Caki2 (cell line): ENCODE measurements at regions not wholly inside any gene's neighbourhood (a gene's known extent, or its start where the extent isn't known, plus 50 kb on each side); places are given as distances from the start of the nearest gene placed in this dataset.

ENCODE experiments used
- DNase-seq: peaks from one replicate; pipeline ENCODE4 v3.0.0-alpha.2; 2015; ENCODE audit warnings: low read depth
- in situ Hi-C: cut with HindIII; loops from 2 replicates; pipeline ENCODE4 v1.10.0; 2016; ENCODE audit warnings: low sequenced_read_pairs, low pct_unique_long_range_greater_than_20kb, mixed read lengths

GRCh38 chr16:64841071-64841470 lies 280.8 kb downstream of the CDH11 start:
- in situ Hi-C loops, result no loop called here
- no peak for DNase-seq

- no peak for DNase-seq
- in situ Hi-C loops, result no loop called here
Measured at GRCh38 chr16:64830653-64831052, 291.2 kb downstream of the CDH11 start.

DNA sequence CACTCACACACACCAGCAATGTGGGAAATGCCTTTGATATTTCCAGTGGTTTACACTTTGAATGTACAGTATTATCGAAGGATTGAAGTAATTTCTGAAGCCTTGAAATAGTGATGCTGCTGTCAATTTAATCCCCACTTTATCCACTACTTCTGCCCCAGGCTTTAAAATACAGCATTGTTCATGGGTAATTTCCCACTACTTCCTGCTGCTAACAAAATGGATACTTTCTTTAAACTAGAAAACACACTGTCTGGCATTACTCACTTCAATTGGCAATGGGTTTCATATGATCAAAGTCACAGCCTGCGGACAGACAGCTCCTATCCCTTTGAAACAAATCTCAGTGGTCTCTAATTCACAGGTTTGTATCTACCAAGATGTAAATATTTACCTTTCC lies 292.2 kb downstream of the CDH11 start:
- DNase-seq, result no peak
- in situ Hi-C loops, result no loop called here

- DNase-seq, result no peak
- in situ Hi-C loops, result no loop called here
Measured at GRCh38 chr16:64826374-64826773, 295.5 kb downstream of the CDH11 start.

DNA sequence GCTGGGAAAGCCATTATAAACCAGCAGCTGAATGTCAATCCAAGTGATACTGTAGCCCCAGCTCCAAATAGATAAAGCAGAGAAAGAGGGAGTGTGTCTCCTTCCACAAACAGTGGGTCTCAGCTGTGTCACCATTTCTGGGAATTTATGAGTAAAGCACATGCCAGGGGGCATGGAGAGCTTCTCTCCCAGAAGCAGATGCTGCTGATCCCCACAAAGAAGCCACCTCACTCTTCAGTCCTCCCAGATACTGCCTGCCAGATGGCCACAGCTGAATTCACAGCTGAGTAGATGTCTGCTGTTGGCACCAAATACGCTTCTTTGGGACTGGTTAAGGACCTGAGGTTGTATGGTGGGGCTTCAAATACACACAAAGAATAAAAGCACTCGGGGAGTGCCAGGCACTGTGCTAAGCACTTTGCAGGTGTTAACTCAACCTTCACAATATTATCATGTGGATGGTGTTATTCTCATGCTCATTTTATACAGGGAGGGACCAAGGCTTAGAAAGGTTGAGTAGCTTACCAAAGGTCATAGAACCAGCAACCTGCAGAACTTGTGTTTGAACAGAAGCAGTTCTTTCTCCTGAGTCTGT lies 298.3 kb downstream of the CDH11 start:
- in situ Hi-C loops, result no loop called here
- DNase-seq, result no peak

DNA sequence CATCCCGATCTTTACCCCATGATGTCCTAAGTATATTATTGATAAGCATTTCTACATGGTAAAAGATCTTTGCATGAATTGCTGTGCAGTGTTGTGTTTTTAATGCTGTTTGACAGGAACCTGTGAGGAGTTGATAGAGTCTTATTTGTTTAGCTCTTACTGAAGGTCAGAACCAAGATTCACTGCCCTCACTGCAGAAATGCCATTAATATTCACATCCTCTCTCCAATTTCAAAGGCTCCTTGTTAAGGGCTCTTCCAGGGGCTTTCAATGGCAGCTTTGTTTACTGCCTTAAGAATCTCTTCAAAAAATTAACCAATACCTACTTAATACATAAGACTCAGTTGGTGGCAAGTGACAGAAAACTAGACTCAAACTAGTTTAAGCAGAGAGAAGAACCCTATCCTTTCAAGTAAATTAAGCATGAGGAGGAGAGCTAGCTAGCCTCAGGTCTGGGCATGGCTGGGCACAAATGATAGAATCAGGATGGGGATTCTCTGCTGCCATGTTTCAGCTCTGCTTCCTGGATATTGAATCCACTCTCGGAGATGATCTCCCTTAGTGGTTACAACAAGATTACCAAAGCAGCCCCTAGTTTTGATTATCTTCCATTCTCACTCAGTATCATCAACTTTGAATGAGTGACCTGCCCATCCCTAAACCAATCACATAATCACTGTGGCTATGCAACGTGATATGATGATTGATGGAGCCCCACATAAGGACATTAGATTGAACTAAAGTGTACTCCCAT lies 311.8 kb downstream of the CDH11 start:
- no peak for DNase-seq
- in situ Hi-C loops, result no loop called here

GRCh38 chr16:64808474-64808873 lies 313.4 kb downstream of the CDH11 start:
- no peak for DNase-seq
- in situ Hi-C loops, result no loop called here

GRCh38 chr16:64791756-64792155 lies 330.1 kb downstream of the CDH11 start:
- in situ Hi-C loops, result no loop called here
- no peak for DNase-seq

DNA sequence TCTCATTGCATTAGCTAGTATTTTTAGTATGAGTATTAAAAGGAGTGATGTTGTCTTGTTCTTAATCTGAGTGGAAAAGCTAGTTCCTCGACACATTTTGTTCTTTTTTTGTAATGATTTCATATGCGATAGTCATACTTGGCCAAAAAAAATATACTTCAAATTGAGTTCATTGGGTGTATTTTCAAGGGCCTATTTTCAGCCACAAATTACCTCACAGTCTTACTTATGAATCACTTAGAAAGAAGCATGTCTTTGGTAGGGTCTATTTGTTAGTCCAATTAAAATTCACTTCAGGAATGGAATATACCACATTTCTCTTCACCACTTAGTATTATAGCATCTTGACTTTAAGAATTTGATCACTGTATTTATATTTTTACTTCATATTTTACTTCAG lies 337.2 kb downstream of the CDH11 start:
- DNase-seq, result no peak
- in situ Hi-C loops, result no loop called here

- in situ Hi-C loops, result no loop called here
Measured at GRCh38 chr16:64782484-64782883, 339.4 kb downstream of the CDH11 start.

GRCh38 chr16:64780445-64780844 lies 341.4 kb downstream of the CDH11 start:
- in situ Hi-C loops, result no loop called here
- DNase-seq, result no peak

More at GRCh38 chr16:64782484-64782883, 339.4 kb downstream of the CDH11 start:
- no peak for DNase-seq

GRCh38 chr16:64778777-64779176 lies 343.1 kb downstream of the CDH11 start:
- in situ Hi-C loops, result no loop called here
- no peak for DNase-seq

- in situ Hi-C loops, result no loop called here
- no peak for DNase-seq
Measured at GRCh38 chr16:64773638-64774037, 348.2 kb downstream of the CDH11 start.

GRCh38 chr16:64773184-64773583 lies 348.7 kb downstream of the CDH11 start:
- in situ Hi-C loops, result no loop called here
- no peak for DNase-seq

GRCh38 chr16:64771273-64771672 lies 350.6 kb downstream of the CDH11 start:
- DNase-seq, result no peak
- in situ Hi-C loops, result no loop called here

GRCh38 chr16:64762211-64762610 lies 359.7 kb downstream of the CDH11 start:
- no peak for DNase-seq
- in situ Hi-C loops, result no loop called here

GRCh38 chr16:64754279-64754678 lies 367.6 kb downstream of the CDH11 start:
- in situ Hi-C loops, result no loop called here
- no peak for DNase-seq

- in situ Hi-C loops, result no loop called here
- DNase-seq, result no peak
Measured at GRCh38 chr16:64751906-64752305, 370.0 kb downstream of the CDH11 start.

- in situ Hi-C loops, result no loop called here
Measured at GRCh38 chr16:64749346-64749745, 372.5 kb downstream of the CDH11 start.

More at GRCh38 chr16:64749346-64749745, 372.5 kb downstream of the CDH11 start:
- DNase-seq, result no peak
